Muscle layer of duodenum (tissue), 2 donors: ENCODE measurements at regions not wholly inside any gene's neighbourhood (a gene's known extent, or its start where the extent isn't known, plus 50 kb on each side); places are given as distances from the start of the nearest gene placed in this dataset.

Experiments used
- H3K27ac ChIP-seq: one replicate; pipeline ENCODE4 v1.7.0; 2013; ENCODE audit warnings: mild to moderate bottlenecking, low read length
- H3K27me3 ChIP-seq: one replicate; pipeline ENCODE4 v1.7.0; 2013; ENCODE audit warnings: low read depth, mild to moderate bottlenecking, control low read depth, low read length
- H3K36me3 ChIP-seq, 2 donors: one replicate each; pipeline ENCODE4 v1.7.0; 2013; ENCODE audit warnings: low read length in 2 of 2, control low read depth in 1 of 2, mild to moderate bottlenecking in 1 of 2; ENCODE audit not compliant: insufficient read depth in 2 of 2, control insufficient read depth in 1 of 2
- H3K4me1 ChIP-seq, 2 donors: one replicate each; pipeline ENCODE4 v1.7.0; 2013; ENCODE audit warnings: low read length in 2 of 2, mild to moderate bottlenecking in 2 of 2, control low read depth in 1 of 2, moderate library complexity in 1 of 2; ENCODE audit not compliant: insufficient read depth in 2 of 2, control insufficient read depth in 1 of 2
- H3K4me3 ChIP-seq, 2 donors: one replicate each; pipeline ENCODE4 v1.7.0; 2013; ENCODE audit warnings: low read length in 2 of 2, low read depth in 1 of 2, mild to moderate bottlenecking in 1 of 2
- H3K9me3 ChIP-seq, 2 donors: one replicate each; pipeline ENCODE4 v1.7.0; 2013; ENCODE audit warnings: low read length in 2 of 2, control low read depth in 1 of 2, mild to moderate bottlenecking in 1 of 2; ENCODE audit not compliant: control insufficient read depth in 1 of 2
- donor health status: healthy.

GRCh38 chr16:86330906-86331305 is 179.4 kb upstream of the FOXF1 start:
- no peaks in the 10 kb centered on the region for H3K4me1 ChIP-seq
- H3K9me3 ChIP-seq: no peaks in the 10 kb centered on the region
- H3K4me3 ChIP-seq: no peak overlapping the region
- no peaks in the 10 kb centered on the region for H3K36me3 ChIP-seq
- no peaks in the 10 kb centered on the region for H3K27me3 ChIP-seq
- H3K27ac ChIP-seq: no peak overlapping the region

- Histone ChIP-seq H3K27me3 (no peaks in the 10 kb centered on the region), H3K27ac (no peak overlapping the region), H3K4me3 (no peak overlapping the region), H3K9me3 (no peaks in the 10 kb centered on the region), H3K36me3 (no peaks in the 10 kb centered on the region), H3K4me1 (no peaks in the 10 kb centered on the region)
Measured at GRCh38 chr16:86334079-86334635, 176.2 kb upstream of the FOXF1 start.

- no peak overlapping the region for H3K27ac ChIP-seq
- no peak overlapping the region for H3K4me3 ChIP-seq
- no peaks in the 10 kb centered on the region for H3K36me3 ChIP-seq
- no peaks in the 10 kb centered on the region for H3K9me3 ChIP-seq
- no peaks in the 10 kb centered on the region for H3K4me1 ChIP-seq
- no peaks in the 10 kb centered on the region for H3K27me3 ChIP-seq
Measured at GRCh38 chr16:86335266-86336172, 174.8 kb upstream of the FOXF1 start.

GRCh38 chr16:86337138-86337537 is 173.2 kb upstream of the FOXF1 start:
- Histone ChIP-seq H3K36me3 (no peaks in the 10 kb centered on the region), H3K27ac (no peak overlapping the region), H3K4me1 (no peaks in the 10 kb centered on the region), H3K9me3 (no peaks in the 10 kb centered on the region), H3K27me3 (no peaks in the 10 kb centered on the region), H3K4me3 (no peak overlapping the region)

- H3K27ac ChIP-seq: no peak overlapping the region
- H3K4me1 ChIP-seq: no peaks in the 10 kb centered on the region
- no peaks in the 10 kb centered on the region for H3K36me3 ChIP-seq
- no peaks in the 10 kb centered on the region for H3K27me3 ChIP-seq
- no peaks in the 10 kb centered on the region for H3K9me3 ChIP-seq
- no peak overlapping the region for H3K4me3 ChIP-seq
Measured at GRCh38 chr16:86337581-86338402, 172.5 kb upstream of the FOXF1 start.

- Histone ChIP-seq H3K27me3 (no peaks in the 10 kb centered on the region), H3K36me3 (no peaks in the 10 kb centered on the region), H3K4me3 (no peak overlapping the region), H3K9me3 (no peaks in the 10 kb centered on the region), H3K27ac (no peak overlapping the region), H3K4me1 (no peaks in the 10 kb centered on the region)
Measured at GRCh38 chr16:86338403-86339115, 171.8 kb upstream of the FOXF1 start.

GRCh38 chr16:86342161-86342834 is 168.0 kb upstream of the FOXF1 start:
- peak overlapping the region; percentile 82 for H3K27ac ChIP-seq
- no peaks in the 10 kb centered on the region for H3K27me3 ChIP-seq
- H3K4me3 ChIP-seq: peak overlapping the region in 1 of 2 donors; percentile 6
- peaks cover 10 to 11% of the 10 kb centered on the region in 2 donors for H3K4me1 ChIP-seq
- no peaks in the 10 kb centered on the region for H3K36me3 ChIP-seq
- no peaks in the 10 kb centered on the region for H3K9me3 ChIP-seq

- H3K4me1 ChIP-seq: peaks cover 10 to 11% of the 10 kb centered on the region in 2 donors
- no peaks in the 10 kb centered on the region for H3K36me3 ChIP-seq
- no peaks in the 10 kb centered on the region for H3K9me3 ChIP-seq
- H3K27me3 ChIP-seq: no peaks in the 10 kb centered on the region
- H3K4me3 ChIP-seq: peak overlapping the region; percentile 27 to 29
- peak overlapping the region; percentile 89 for H3K27ac ChIP-seq
Measured at GRCh38 chr16:86343027-86343795, 167.1 kb upstream of the FOXF1 start.

- Histone ChIP-seq H3K4me3 (peak overlapping the region; percentile 27 to 29), H3K36me3 (no peaks in the 10 kb centered on the region), H3K9me3 (no peaks in the 10 kb centered on the region), H3K27me3 (no peaks in the 10 kb centered on the region), H3K4me1 (peaks cover 10 to 11% of the 10 kb centered on the region in 2 donors), H3K27ac (peak overlapping the region; percentile 89)
Measured at GRCh38 chr16:86343796-86344585, 166.3 kb upstream of the FOXF1 start.

- Histone ChIP-seq H3K36me3 (no peaks in the 10 kb centered on the region), H3K27me3 (no peaks in the 10 kb centered on the region), H3K4me1 (peaks cover 10 to 11% of the 10 kb centered on the region in 2 donors), H3K4me3 (no peak overlapping the region), H3K27ac (peak overlapping the region; percentile 89), H3K9me3 (no peaks in the 10 kb centered on the region)
Measured at GRCh38 chr16:86344586-86344871, 165.8 kb upstream of the FOXF1 start.
